Lower leg skin (tissue), 4 donors: ENCODE measurements at regions not wholly inside any gene's neighbourhood (a gene's known extent, or its start where the extent isn't known, plus 50 kb on each side); places are given as distances from the start of the nearest gene placed in this dataset.

Source experiments
- DNase-seq, 2 donors: peaks; one replicate each; pipeline ENCODE4 v3.0.0-alpha.2; 2019; ENCODE audit warnings: low spot score in 2 of 2
- H3K4me3 ChIP-seq: fragments of 200-600 bp; sonication (generic); 2 replicates; pipeline ENCODE4 v1.5.1; 2017; ENCODE audit warnings: mild to moderate bottlenecking, low read depth; ENCODE audit not compliant: poor library complexity, severe bottlenecking
- POLR2A ChIP-seq, 2 donors: fragments of 450-650 bp; IDR thresholded peaks; one replicate each; pipeline ENCODE4 v1.6.1; 2016 to 2017; ENCODE audit warnings: antibody characterized with exemption in 2 of 2, mild to moderate bottlenecking in 1 of 2, moderate library complexity in 1 of 2
- WGBS, 2 donors: methylation state at CpG; one replicate each; pipeline ENCODE4 v1.1.5; 2018; 5-methylcytosine and 5-hydroxymethylcytosine counted together
- intact Hi-C: fragments of 100-400 bp; cut with DNase I; formaldehyde crosslinking; loops from one replicate; pipeline ENCODE4 v1.15.0; 2023; ENCODE audit warnings: low total_unique reads
- TF ChIP-seq, protein P1 (sequence below), 3 donors: fragments of 450-650 bp; IDR thresholded peaks; one replicate each; pipeline ENCODE4 v1.5.1; 2016; ENCODE audit warnings: antibody characterized with exemption in 3 of 3, mild to moderate bottlenecking in 3 of 3, moderate library complexity in 2 of 3

DNA sequence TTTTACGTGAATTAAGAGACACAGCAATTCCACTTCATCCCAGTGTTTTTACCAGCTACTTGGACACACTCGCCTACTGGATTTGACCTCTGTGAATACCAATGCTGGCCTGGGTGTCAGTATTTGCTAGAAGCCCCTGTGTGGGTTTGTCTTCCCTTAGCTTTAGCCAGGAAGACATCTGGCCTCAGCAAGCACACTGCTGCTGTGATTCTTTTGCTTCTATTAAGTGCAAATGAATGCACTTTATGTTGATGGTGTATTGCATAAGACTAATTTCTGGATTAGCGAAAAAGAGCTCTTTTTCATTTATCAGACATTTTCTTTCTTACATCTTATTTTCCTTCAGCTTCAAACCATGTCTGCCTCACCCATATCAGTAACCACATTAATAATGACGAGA, 140.0 kb downstream of the CHRM3 start:
- no peak overlapping the region for H3K4me3 ChIP-seq
- no peak for DNase-seq
- intact Hi-C loops: no loop called here
- WGBS, 2 donors: 86 to 87% methylated on average over 4 of the region's 4 CpGs
- TF ChIP-seq, protein P1, sequence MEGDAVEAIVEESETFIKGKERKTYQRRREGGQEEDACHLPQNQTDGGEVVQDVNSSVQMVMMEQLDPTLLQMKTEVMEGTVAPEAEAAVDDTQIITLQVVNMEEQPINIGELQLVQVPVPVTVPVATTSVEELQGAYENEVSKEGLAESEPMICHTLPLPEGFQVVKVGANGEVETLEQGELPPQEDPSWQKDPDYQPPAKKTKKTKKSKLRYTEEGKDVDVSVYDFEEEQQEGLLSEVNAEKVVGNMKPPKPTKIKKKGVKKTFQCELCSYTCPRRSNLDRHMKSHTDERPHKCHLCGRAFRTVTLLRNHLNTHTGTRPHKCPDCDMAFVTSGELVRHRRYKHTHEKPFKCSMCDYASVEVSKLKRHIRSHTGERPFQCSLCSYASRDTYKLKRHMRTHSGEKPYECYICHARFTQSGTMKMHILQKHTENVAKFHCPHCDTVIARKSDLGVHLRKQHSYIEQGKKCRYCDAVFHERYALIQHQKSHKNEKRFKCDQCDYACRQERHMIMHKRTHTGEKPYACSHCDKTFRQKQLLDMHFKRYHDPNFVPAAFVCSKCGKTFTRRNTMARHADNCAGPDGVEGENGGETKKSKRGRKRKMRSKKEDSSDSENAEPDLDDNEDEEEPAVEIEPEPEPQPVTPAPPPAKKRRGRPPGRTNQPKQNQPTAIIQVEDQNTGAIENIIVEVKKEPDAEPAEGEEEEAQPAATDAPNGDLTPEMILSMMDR (IDR thresholded peaks at IDR 0.05): no peak
- no peak for TF ChIP-seq POLR2A (IDR thresholded peaks at IDR 0.05)

DNA sequence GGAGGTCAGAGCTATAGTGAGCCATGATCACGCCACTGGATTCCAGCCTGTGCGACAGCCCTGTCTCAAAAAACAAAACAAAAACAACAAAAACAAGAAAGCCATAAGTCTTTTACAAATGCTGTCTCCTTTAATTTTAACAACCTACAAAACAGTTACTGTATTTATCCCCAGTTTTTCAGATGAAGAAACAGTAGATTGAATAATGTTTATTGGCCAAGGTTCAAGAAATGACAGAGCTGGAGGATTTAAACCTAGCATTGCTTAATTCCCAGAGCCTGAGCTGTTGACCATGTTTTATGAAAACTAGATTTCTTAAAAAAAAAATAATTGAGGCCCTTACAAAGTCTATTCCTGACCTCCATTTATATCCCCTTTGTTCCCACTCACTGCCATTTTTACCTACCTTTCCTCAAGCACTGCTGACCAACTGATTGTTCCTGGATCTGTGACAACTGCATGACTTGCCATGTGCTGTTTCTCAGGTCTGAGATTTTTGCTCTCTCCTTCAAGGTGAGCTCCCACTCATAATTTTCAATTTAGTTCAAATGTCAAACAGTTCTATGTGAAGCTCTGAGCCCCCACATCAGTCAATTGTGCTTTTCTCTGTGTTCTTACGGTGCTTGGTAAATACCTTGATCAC, 140.8 kb downstream of the CHRM3 start:
- 79 to 91% methylated on average over 3 of the region's 3 CpGs for WGBS, 2 donors
- no peak for DNase-seq
- TF ChIP-seq POLR2A (IDR thresholded peaks at IDR 0.05): no peak
- TF ChIP-seq, protein P1 (IDR thresholded peaks at IDR 0.05): no peak
- no peak overlapping the region for H3K4me3 ChIP-seq
- intact Hi-C loops: no loop called here

DNA sequence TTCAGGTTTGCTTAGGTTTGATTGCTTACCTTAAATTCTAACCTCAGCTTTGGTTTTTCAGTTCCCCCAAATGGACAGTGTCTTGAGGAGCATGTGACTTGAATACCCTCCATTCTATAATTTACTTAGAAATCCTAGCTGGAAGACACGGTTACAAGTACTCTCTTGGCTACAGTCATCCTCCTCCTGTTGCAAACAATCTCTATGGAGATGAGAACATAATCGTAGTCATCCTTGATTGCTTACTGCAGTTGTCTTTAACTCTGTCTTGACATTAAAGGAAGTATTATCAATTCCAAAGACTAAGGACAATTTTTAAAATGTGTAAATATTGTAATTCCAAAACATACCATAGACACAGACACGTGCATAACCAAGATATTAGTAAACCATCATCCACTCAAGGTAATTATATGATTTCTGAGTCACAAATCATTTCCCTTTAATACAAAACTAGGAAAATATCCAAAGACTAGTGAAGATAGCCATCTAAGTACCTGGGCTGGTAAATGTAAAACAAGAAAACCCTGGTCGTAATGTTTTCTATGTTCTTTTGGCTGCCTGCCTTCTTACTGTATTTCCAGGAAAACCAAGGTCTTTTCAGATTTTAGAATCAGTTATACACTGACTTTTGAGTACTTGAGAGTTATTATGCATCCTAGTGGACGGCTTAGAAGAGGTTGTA, 149.9 kb downstream of the CHRM3 start:
- H3K4me3 ChIP-seq: no peak overlapping the region
- TF ChIP-seq POLR2A (IDR thresholded peaks at IDR 0.05): no peak
- no peak for DNase-seq
- 47 to 51% methylated on average over 5 of the region's 5 CpGs for WGBS, 2 donors
- intact Hi-C loops: no loop called here

DNA sequence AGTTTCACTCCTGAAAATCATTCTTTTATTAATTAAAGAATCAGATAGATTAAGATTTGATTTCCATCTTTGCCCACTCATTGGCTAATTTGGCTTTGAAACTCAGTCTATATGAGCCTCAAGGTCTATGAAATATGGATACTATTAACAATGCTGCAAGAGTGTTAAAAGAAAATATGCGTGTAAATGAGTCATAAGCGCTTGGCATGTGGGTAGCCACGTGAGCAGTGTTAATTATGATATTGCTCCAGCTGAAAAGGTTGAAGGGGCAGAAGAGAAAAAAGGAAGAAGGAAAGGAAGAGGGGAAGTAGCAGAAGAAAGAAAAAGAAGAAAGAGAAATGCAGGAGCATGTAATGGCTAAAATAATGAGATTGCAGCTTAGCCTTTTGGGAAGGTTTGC, 151.4 kb downstream of the CHRM3 start:
- intact Hi-C loops: no loop called here
- no peak overlapping the region for H3K4me3 ChIP-seq
- no peak for DNase-seq
- 48 to 52% methylated on average over 3 of the region's 3 CpGs for WGBS, 2 donors
- TF ChIP-seq, protein P1 (IDR thresholded peaks at IDR 0.05): no peak
- TF ChIP-seq POLR2A (IDR thresholded peaks at IDR 0.05): no peak

DNA sequence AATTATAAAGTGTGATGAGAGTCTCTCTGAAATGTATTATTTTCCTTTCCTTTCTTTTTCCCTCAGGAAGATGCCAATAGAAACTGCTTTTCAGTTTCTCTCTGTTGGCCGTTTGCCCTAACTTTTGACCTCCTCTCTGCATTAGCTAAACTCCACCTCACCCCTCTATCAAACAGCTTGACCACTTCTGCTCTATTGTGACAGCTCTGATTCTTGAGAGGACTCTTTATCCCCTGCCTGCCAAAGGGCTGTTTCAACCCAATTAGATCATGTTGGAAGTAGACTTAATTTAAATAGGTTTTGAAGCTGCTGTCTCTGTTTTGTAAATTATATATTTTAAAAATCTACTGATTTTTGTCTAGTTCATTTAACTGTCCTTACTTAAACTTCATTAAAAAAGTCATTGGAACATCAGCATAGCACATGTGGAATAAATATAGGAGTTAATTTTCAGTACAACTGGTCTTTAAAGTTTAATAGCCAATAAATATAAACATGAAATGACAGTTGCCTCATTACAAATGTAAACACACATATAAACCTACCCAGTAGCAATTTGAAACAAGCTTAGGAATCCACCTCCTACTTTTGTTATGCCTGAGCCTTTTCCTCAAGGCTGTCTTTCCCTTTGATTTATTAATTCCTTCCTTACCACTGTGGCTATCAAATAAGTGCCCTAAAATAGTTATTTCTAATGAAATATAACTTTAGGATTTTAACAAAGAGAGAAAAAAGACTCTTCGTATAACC, 152.0 kb downstream of the CHRM3 start:
- DNase-seq: no peak
- no peak for TF ChIP-seq POLR2A (IDR thresholded peaks at IDR 0.05)
- TF ChIP-seq, protein P1 (IDR thresholded peaks at IDR 0.05): no peak
- WGBS, 2 donors: 44% methylated on average over 2 of the region's 2 CpGs
- intact Hi-C loops: no loop called here
- no peak overlapping the region for H3K4me3 ChIP-seq

DNA sequence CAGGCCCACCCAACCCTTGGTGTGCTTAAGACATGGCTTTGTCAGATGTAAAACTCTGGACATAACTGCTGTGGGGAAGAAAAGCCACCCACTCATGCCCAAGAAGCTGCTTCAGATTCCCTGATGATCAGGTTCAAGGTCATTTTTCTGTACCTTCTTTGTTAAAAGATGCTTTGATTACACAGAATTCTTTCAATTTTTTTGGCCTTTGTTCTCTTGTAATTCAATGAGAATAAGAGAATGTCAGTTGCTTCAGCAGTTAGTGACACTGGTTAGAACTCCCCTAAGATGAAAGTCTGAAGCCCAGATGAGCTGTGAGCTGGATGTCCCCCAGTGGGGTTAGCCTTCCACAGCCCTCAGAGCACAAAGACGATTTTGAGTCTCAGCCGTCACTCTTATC, 152.7 kb downstream of the CHRM3 start:
- intact Hi-C loops: no loop called here
- DNase-seq: no peak
- H3K4me3 ChIP-seq: no peak overlapping the region
- WGBS, 2 donors: 81 to 95% methylated on average over 2 of the region's 2 CpGs
- TF ChIP-seq, protein P1 (IDR thresholded peaks at IDR 0.05): no peak
- no peak for TF ChIP-seq POLR2A (IDR thresholded peaks at IDR 0.05)
